ENCODE measurements at regions not wholly inside any gene's neighbourhood (a gene's known extent, or its start where the extent isn't known, plus 50 kb on each side); places are given as distances from the start of the nearest gene placed in this dataset.

DNA sequence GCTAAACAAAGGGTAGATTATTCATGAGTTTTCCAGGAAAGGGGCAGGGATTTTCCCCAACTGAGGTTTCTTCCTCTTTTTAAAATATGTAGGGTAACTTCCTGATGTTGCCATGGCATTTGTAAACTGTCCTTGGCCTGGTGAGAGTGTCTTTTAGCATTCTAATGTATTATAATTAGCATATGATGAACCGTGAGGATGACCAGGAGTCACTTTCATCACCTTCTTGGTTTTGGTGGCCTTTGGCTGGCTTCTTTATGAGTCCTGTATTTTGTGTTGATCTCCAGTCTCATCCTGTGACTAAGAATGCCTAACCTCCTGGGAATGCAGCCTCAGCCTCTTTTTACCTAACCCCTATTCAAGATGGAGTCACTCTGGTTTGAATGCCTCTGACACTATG is 391.0 kb upstream of the LINC00305 start:
- H3K4me3 ChIP-seq (replicated peaks; ENCODE audit: low read depth, low read length): no peak overlapping the region
- no peak for DNase-seq (ENCODE audit: extremely low read depth, low read depth)

GRCh38 chr18:64528646-64529045 is 379.8 kb upstream of the LINC00305 start:
- DNase-seq (ENCODE audit: extremely low read depth, low read depth): no peak
- H3K4me3 ChIP-seq (replicated peaks; ENCODE audit: low read depth, low read length): no peak overlapping the region
- TF ChIP-seq, protein P1, sequence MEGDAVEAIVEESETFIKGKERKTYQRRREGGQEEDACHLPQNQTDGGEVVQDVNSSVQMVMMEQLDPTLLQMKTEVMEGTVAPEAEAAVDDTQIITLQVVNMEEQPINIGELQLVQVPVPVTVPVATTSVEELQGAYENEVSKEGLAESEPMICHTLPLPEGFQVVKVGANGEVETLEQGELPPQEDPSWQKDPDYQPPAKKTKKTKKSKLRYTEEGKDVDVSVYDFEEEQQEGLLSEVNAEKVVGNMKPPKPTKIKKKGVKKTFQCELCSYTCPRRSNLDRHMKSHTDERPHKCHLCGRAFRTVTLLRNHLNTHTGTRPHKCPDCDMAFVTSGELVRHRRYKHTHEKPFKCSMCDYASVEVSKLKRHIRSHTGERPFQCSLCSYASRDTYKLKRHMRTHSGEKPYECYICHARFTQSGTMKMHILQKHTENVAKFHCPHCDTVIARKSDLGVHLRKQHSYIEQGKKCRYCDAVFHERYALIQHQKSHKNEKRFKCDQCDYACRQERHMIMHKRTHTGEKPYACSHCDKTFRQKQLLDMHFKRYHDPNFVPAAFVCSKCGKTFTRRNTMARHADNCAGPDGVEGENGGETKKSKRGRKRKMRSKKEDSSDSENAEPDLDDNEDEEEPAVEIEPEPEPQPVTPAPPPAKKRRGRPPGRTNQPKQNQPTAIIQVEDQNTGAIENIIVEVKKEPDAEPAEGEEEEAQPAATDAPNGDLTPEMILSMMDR (IDR thresholded peaks at IDR 0.05; ENCODE audit: low read depth, low read length, missing control alignments): no peak

More for the DNA sequence above, 391.0 kb upstream of the LINC00305 start:
- TF ChIP-seq, protein P1 (IDR thresholded peaks at IDR 0.05; ENCODE audit: low read depth, low read length, missing control alignments): no peak

GRCh38 chr18:64519201-64519600 is 370.3 kb upstream of the LINC00305 start:
- H3K4me3 ChIP-seq (replicated peaks; ENCODE audit: low read depth, low read length): no peak overlapping the region
- TF ChIP-seq, protein P1 (IDR thresholded peaks at IDR 0.05; ENCODE audit: low read depth, low read length, missing control alignments): no peak
- DNase-seq (ENCODE audit: extremely low read depth, low read depth): no peak

GRCh38 chr18:64518191-64518590 is 369.3 kb upstream of the LINC00305 start:
- no peak overlapping the region for H3K4me3 ChIP-seq (replicated peaks; ENCODE audit: low read depth, low read length)
- TF ChIP-seq, protein P1 (IDR thresholded peaks at IDR 0.05; ENCODE audit: low read depth, low read length, missing control alignments): no peak
- no peak for DNase-seq (ENCODE audit: extremely low read depth, low read depth)

GRCh38 chr18:64513401-64513800 is 364.5 kb upstream of the LINC00305 start:
- no peak overlapping the region for H3K4me3 ChIP-seq (replicated peaks; ENCODE audit: low read depth, low read length)
- DNase-seq (ENCODE audit: extremely low read depth, low read depth): no peak
- TF ChIP-seq, protein P1 (IDR thresholded peaks at IDR 0.05; ENCODE audit: low read depth, low read length, missing control alignments): no peak

DNA sequence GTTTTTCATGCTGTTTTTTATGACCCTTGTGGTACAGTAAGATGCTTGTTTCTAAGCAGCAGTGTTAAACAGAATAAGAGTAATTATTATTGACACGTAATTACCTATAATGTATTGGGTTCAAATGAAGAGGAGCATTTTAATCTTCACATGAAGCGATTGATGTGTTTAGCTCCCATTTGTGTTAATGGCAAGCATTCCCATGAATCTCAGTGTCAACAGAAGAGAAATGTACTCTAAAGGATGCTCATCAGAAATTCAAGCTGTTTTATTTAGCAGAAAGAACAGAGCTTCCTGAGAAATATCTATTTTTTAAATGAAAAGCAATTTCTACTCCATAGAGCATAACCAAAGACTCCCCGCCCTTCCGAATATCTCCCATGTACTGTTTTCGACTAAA is 341.3 kb upstream of the LINC00305 start:
- no peak overlapping the region for H3K4me3 ChIP-seq (replicated peaks; ENCODE audit: low read depth, low read length)
- TF ChIP-seq, protein P1 (IDR thresholded peaks at IDR 0.05; ENCODE audit: low read depth, low read length, missing control alignments): no peak
- DNase-seq (ENCODE audit: extremely low read depth, low read depth): no peak

- H3K4me3 ChIP-seq (replicated peaks; ENCODE audit: low read depth, low read length): no peak overlapping the region
- TF ChIP-seq, protein P1 (IDR thresholded peaks at IDR 0.05; ENCODE audit: low read depth, low read length, missing control alignments): no peak
- no peak for DNase-seq (ENCODE audit: extremely low read depth, low read depth)
Measured at GRCh38 chr18:64488698-64489097, 339.8 kb upstream of the LINC00305 start.
